GM23248 (cell line): ENCODE measurements at regions not wholly inside any gene's neighbourhood (a gene's known extent, or its start where the extent isn't known, plus 50 kb on each side); places are given as distances from the start of the nearest gene placed in this dataset.
A peak's percentile ranks its signal among the peaks of the same experiment; 100 is the strongest.

ENCODE experiments used
- DNase-seq: peaks from one replicate; pipeline ENCODE4 v3.0.0-alpha.2; 2015
- H2AFZ ChIP-seq: fragments of 200-600 bp; sonication (generic); 2 replicates; pipeline ENCODE4 v1.6.1; 2016; ENCODE audit warnings: antibody characterized with exemption
- H3F3A ChIP-seq: fragments of 200-600 bp; sonication (generic); 2 replicates; pipeline ENCODE4 v1.6.1; 2016; ENCODE audit warnings: mild to moderate bottlenecking, antibody characterized with exemption, mixed run types; ENCODE audit not compliant: insufficient read depth
- H3K27ac ChIP-seq: fragments of 200-600 bp; sonication (generic); 2 replicates; pipeline ENCODE4 v1.5.1; 2016; ENCODE audit warnings: mild to moderate bottlenecking
- H3K27me3 ChIP-seq: fragments of 200-600 bp; sonication (generic); replicated peaks from 2 replicates; pipeline ENCODE4 v1.6.1; 2016; ENCODE audit warnings: mild to moderate bottlenecking; ENCODE audit not compliant: insufficient read depth
- H3K36me3 ChIP-seq: fragments of 200-600 bp; sonication (generic); 2 replicates; pipeline ENCODE4 v1.6.1; 2016; ENCODE audit warnings: low read depth, mild to moderate bottlenecking
- H3K4me1 ChIP-seq: fragments of 200-600 bp; sonication (generic); 2 replicates; pipeline ENCODE4 v1.6.1; 2016; ENCODE audit warnings: mild to moderate bottlenecking; ENCODE audit not compliant: insufficient read depth
- H3K4me2 ChIP-seq: fragments of 200-600 bp; sonication (generic); one replicate; pipeline ENCODE4 v1.6.1; 2016; ENCODE audit warnings: mild to moderate bottlenecking; ENCODE audit not compliant: unreplicated experiment
- H3K4me3 ChIP-seq: fragments of 200-600 bp; sonication (generic); 2 replicates; pipeline ENCODE4 v1.5.1; 2016; ENCODE audit warnings: mild to moderate bottlenecking
- H3K79me2 ChIP-seq: fragments of 200-600 bp; sonication (generic); 2 replicates; pipeline ENCODE4 v1.6.1; 2016; ENCODE audit warnings: mild to moderate bottlenecking; ENCODE audit not compliant: insufficient read depth
- H3K9ac ChIP-seq: fragments of 200-600 bp; sonication (generic); 2 replicates; pipeline ENCODE4 v1.6.1; 2016; ENCODE audit warnings: mild to moderate bottlenecking
- H3K9me2 ChIP-seq: fragments of 200-600 bp; sonication (generic); 2 replicates; pipeline ENCODE4 v1.6.1; 2016; ENCODE audit warnings: mixed run types, mild to moderate bottlenecking, moderate library complexity; ENCODE audit not compliant: insufficient read depth
- H3K9me3 ChIP-seq: fragments of 200-600 bp; sonication (generic); one replicate; pipeline ENCODE4 v1.6.1; 2017; ENCODE audit warnings: low read depth
- H4K20me1 ChIP-seq: fragments of 200-600 bp; sonication (generic); 2 replicates; pipeline ENCODE4 v1.6.0; 2016; ENCODE audit not compliant: insufficient read depth
- EZH2 ChIP-seq: fragments of 200-600 bp; sonication (generic); IDR thresholded peaks from 2 replicates; pipeline ENCODE4 v1.6.1; 2018; ENCODE audit warnings: antibody characterized with exemption, mild to moderate bottlenecking; ENCODE audit not compliant: insufficient read depth, poor library complexity, severe bottlenecking
- EZH2phosphoT487 ChIP-seq: fragments of 200-600 bp; sonication (generic); IDR thresholded peaks from 2 replicates; pipeline ENCODE4 v1.6.1; 2018; ENCODE audit warnings: antibody characterized with exemption, moderate library complexity, mild to moderate bottlenecking, low read depth; ENCODE audit not compliant: insufficient read depth
- WGBS, 2 experiments: methylation state at CpG; one replicate each; pipeline ENCODE4 v1.1.6; 2015 to 2017; ENCODE audit warnings: low lambda C conversion rate in 2 of 2, low coverage in 1 of 2; ENCODE audit errors: missing lambda C conversion rate in 2 of 2; 5-methylcytosine and 5-hydroxymethylcytosine counted together
- in situ Hi-C: fragments of 300-500 bp; cut with MboI; formaldehyde crosslinking; loops from 2 replicates; pipeline ENCODE4 v1.15.0; 2020

- TF ChIP-seq EZH2 (no peak), EZH2phosphoT487 (no peak)
- Histone ChIP-seq H3K27me3 (no peaks in the 10 kb centered on the region), H3K27ac (no peak overlapping the region), H3K9me2 (no peaks in the 10 kb centered on the region), H3F3A (peaks cover 31% of the 10 kb centered on the region), H3K9ac (no peak overlapping the region), H2AFZ (peak overlapping the region; percentile 31; the same call in 1 of the 2 replicates), H3K4me1 (peaks cover 40% of the 10 kb centered on the region), H3K4me3 (no peak overlapping the region), H4K20me1 (no peaks in the 10 kb centered on the region), H3K4me2 (peak overlapping the region; percentile 18), H3K79me2 (no peaks in the 10 kb centered on the region), H3K36me3 (no peaks in the 10 kb centered on the region), H3K9me3 (no peaks in the 10 kb centered on the region)
- WGBS, 2 experiments, result 73 to 81% methylated on average over 3 of the region's 3 CpGs
- in situ Hi-C loops, result no loop called here
- DNase-seq, result no peak
Observed at GRCh38 chr7:36045830-36046341, 107.2 kb upstream of the EEPD1 start.

DNA sequence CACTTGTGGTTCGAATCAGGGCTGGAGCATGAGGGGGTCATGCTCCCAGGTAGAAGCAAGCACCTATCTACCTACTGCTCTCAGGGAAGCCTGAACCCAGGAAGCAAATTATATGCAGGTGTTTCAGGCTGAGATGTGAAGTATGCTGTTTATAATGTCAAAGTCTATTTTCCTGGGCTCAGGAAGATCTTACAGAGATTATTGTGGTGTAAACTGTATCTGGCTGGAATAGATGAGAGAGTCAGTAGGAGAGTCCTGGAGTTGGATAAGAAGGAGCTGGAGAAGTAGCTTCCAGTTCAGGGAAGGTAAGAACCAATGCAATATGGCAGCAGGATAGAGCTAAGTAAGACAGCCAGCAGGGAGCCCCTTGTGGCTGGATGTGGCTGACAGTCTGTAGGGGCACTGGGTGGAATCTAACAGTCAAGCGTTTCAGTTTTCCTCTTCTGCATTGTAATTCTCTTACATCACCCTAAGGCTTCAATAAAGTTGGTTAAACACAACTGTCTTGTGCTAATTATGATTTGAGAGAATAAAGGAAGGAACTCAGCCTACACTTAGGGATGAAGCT lies 105.9 kb upstream of the EEPD1 start:
- no peaks in the 10 kb centered on the region for H3K9me3 ChIP-seq
- 87 to 88% methylated on average over 2 of the region's 2 CpGs for WGBS, 2 experiments
- peaks cover 38% of the 10 kb centered on the region for H3K4me1 ChIP-seq
- H3F3A ChIP-seq, result peaks cover 31% of the 10 kb centered on the region
- no peak overlapping the region for H3K4me2 ChIP-seq
- no peak overlapping the region for H3K9ac ChIP-seq
- peak; percentile 23 for DNase-seq
- H2AFZ ChIP-seq, result no peak overlapping the region
- TF ChIP-seq EZH2 (no peak), EZH2phosphoT487 (no peak)
- H3K9me2 ChIP-seq, result no peaks in the 10 kb centered on the region
- no peaks in the 10 kb centered on the region for H3K27me3 ChIP-seq
- no peak overlapping the region for H3K27ac ChIP-seq
- H3K4me3 ChIP-seq, result no peak overlapping the region
- H3K79me2 ChIP-seq, result no peaks in the 10 kb centered on the region
- H4K20me1 ChIP-seq, result no peaks in the 10 kb centered on the region
- no peaks in the 10 kb centered on the region for H3K36me3 ChIP-seq
- in situ Hi-C loops, result no loop called here

DNA sequence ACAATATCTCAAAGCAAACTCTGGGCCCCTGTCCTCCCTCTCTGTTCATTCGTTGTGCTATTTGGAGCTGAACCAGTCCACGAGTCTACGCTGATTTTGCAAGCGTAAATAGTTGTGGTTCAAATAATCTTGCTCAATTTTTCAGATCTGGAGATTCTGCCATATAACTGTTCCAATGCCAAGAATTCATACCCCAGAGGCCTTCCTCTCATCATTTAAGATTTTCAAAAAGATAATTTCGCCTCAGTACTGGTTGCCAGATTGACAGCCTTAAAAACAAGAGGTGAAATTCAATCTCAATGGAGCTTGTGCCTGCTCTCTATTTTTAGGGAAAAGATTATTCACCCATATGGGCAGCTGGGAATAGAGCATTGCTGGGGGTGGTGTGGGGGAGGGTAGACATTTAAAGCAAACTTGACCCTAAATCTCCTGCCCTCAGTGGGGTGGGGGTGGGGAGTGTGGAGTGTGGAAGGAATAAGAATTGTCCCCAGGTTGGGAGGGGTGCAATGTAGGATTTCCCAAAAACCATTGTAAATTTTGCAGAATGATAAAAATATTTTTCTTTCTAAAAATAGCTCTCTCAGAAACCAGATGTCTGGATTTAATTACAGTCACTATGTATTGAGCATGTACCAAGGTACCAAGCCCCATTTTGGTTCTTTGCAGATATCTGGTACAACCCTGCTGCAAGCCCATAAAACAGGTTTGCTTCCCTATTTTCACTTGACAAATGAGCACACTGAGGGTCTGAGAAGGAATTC lies 104.7 kb upstream of the EEPD1 start:
- no peaks in the 10 kb centered on the region for H3K9me2 ChIP-seq
- no peaks in the 10 kb centered on the region for H3K79me2 ChIP-seq
- no peaks in the 10 kb centered on the region for H3K9me3 ChIP-seq
- in situ Hi-C loops, result no loop called here
- H3K27ac ChIP-seq, result peak overlapping the region; percentile 69
- H3K4me2 ChIP-seq, result peak overlapping the region; percentile 68
- peak; percentile 89 for DNase-seq
- H3K36me3 ChIP-seq, result no peaks in the 10 kb centered on the region
- no peaks in the 10 kb centered on the region for H4K20me1 ChIP-seq
- peaks cover 31% of the 10 kb centered on the region for H3F3A ChIP-seq
- H2AFZ ChIP-seq, result peak overlapping the region; percentile 40
- WGBS, 2 experiments, result 0 to 4% methylated on average over 5 of the region's 5 CpGs
- H3K4me3 ChIP-seq, result peak overlapping the region; percentile 17
- peak overlapping the region; percentile 11; the same call in 1 of the 2 replicates for H3K9ac ChIP-seq
- no peaks in the 10 kb centered on the region for H3K27me3 ChIP-seq
- TF ChIP-seq EZH2phosphoT487 (0 out of 2 replicates have a peak, but pooled peaks have one; percentile 68), EZH2 (no peak)
- H3K4me1 ChIP-seq, result peaks cover 38% of the 10 kb centered on the region

- peak overlapping the region; percentile 68 for H3K4me2 ChIP-seq
- H2AFZ ChIP-seq, result peak overlapping the region; percentile 40
- in situ Hi-C loops, result no loop called here
- no peaks in the 10 kb centered on the region for H3K9me2 ChIP-seq
- H3K4me3 ChIP-seq, result peak overlapping the region; percentile 17
- DNase-seq, result peak; percentile 53
- peak overlapping the region; percentile 69 for H3K27ac ChIP-seq
- peaks cover 38% of the 10 kb centered on the region for H3K4me1 ChIP-seq
- H3K9me3 ChIP-seq, result no peaks in the 10 kb centered on the region
- H4K20me1 ChIP-seq, result no peaks in the 10 kb centered on the region
- H3K36me3 ChIP-seq, result no peaks in the 10 kb centered on the region
- TF ChIP-seq EZH2phosphoT487, result no peak
- no peak for TF ChIP-seq EZH2
- H3K79me2 ChIP-seq, result no peaks in the 10 kb centered on the region
- WGBS, 2 experiments, result 0 to 3% methylated on average over 2 of the region's 2 CpGs
- peaks cover 31% of the 10 kb centered on the region for H3F3A ChIP-seq
- no peaks in the 10 kb centered on the region for H3K27me3 ChIP-seq
- peak overlapping the region; percentile 11; the same call in 1 of the 2 replicates for H3K9ac ChIP-seq
Observed at GRCh38 chr7:36048902-36049240, 104.2 kb upstream of the EEPD1 start.
